ENCODE measurements at regions not wholly inside any gene's neighbourhood (a gene's known extent, or its start where the extent isn't known, plus 50 kb on each side); places are given as distances from the start of the nearest gene placed in this dataset.
A peak's percentile ranks its signal among the peaks of the same experiment; 100 is the strongest.
"Not testable (repeated sequence)": the region's sequence is repeated elsewhere in the genome, so short reads cannot be mapped to it uniquely, and the experiment has no call there.

- no peak for DNase-seq
These were observed 576.1 kb downstream of the SLCO4C1 start for GRCh38 chr5:101720033-101720432.

DNA sequence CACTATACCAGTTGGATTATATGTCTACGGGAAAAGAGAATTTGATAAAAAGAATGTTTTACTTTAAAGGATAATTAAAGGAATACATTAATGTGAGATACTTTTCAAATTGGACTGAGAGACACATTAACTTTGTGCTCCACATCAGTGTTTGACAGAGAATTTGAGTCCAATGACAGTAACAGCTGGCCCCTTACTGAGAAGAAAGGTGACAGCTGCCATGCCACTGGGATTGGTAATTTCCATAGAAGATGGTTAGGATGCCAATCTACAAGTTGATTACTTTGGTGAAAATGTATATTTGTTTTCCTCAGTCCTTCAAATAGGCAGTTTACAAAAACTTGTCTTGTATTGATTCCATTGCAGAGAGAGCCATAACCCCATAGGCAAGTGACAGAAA is 578.4 kb downstream of the SLCO4C1 start:
- no peak for DNase-seq

- no peak for DNase-seq
These were observed 579.1 kb downstream of the SLCO4C1 start for GRCh38 chr5:101716941-101717340.

DNA sequence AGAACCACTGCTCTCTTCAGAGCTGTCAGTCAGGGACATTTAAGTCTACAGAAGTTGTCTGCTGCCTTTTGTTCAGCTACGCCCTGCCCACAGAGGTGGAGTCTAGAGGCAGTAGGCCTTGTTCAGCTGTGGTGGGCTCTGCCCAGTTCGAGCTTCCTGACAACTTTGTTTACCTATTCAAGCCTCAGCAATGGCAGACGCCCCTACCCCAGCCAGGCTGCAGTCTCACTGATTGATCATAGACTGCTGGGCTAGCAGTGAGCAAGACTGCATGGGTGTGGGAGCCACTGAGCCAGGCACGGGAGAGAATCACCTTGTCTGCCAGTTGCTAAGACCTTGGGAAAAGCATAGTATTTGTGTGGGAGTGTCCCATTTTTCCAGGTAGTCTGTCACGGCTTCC is 580.3 kb downstream of the SLCO4C1 start:
- DNase-seq, result not testable (repeated sequence)

GRCh38 chr5:101689306-101689705 is 606.8 kb downstream of the SLCO4C1 start:
- no peak for DNase-seq

DNA sequence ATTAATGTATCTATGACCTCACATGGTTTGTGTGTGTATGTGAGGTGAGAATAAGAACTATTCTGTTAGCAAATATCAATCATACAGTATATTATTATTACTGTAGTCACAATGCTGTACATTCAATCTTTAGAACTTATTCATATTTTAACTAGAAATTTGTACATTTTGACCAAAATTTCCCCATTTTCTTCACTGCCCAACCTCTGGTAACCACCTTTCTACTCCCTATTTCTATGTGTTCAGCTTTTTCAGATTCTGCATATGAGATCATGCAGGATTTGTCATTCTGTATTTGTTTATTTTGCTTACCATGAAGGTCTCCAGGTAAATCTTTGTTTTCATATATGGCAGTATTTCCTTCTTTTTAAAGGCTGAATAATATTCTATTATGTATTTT is 607.9 kb downstream of the SLCO4C1 start:
- DNase-seq, result no peak

GRCh38 chr5:101687349-101687985 is 608.6 kb downstream of the SLCO4C1 start:
- DNase-seq, result no peak

DNA sequence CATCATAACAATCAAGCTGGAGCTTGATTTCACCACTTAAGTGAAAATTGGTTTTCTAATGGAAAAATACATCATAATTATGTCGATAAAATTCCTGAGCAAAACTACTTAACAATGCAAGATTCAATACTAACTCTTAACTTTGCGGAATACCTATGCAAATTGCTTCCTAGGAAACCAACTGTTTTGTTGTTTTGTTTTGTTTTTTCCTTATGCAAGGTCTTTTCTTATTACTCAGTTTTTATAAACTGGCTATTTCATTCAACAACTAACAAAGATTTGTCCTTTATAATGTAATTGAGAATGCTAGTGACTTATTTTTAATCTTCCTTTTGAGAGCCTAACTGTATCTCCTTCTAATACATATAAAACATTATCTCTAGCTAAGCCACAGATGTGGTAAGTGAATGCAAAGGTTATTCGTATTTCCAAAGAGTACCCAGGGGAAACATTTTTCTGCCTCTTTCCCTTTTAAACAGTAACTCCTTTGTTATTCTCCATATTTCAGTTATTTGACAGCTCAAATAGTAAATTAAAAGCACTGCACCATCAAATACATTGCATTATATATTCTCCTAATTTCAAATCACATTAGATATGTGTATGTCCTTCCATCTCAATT is 609.4 kb downstream of the SLCO4C1 start:
- no peak for DNase-seq

DNA sequence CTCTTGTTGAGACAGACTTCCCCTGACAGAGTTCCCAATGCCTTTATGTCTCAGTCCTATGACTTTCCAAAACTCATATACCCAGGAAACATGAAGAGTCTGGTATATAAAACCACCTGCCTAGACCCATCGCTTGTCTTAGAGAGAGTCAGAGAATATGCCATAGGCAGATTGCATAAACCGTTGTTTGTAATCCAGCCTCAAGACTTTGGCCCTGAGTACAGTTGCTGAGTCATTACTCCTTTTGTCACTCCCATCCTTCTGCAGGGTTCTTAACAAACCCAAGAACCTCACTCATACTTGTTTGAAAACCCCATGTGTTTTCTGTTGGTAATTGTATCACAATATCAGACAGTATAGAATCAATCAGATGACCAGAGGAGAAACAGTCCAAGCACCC is 616.3 kb downstream of the SLCO4C1 start:
- DNase-seq, result no peak

DNA sequence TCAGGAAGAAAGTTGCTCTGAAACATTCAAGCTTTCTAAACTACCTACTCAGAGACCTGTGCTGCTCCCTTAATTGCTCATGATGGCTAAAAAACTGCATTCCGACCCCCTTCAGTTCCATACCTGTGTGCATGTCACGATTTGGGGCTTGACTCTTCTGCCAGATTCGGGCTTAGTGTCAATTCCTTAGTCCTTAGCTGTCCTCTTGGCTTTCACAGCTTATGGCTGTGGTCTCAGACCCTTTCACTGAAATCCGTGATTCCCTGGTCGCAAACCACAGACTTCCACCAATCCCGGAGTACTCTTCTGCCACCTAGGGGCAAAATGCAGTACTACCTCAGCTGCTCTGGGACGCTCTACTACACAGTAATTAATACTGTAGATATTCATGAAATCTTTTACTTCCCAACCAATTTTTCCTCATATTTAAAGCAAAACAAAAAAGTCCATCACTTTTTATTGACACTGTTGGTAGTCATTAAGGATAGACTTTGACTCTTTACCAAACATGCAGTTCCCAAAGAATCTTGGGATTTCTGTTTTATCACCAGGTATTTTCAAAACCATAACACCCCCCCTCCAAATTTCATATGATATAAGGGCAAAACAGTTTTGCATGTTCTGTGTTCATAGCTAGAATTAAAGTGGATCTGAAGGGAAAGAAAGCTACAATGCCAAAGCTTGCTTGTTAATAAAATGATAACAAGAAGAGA is 617.4 kb downstream of the SLCO4C1 start:
- peak; percentile 37 for DNase-seq

GRCh38 chr5:101677961-101678360 is 618.1 kb downstream of the SLCO4C1 start:
- DNase-seq, result no peak

DNA sequence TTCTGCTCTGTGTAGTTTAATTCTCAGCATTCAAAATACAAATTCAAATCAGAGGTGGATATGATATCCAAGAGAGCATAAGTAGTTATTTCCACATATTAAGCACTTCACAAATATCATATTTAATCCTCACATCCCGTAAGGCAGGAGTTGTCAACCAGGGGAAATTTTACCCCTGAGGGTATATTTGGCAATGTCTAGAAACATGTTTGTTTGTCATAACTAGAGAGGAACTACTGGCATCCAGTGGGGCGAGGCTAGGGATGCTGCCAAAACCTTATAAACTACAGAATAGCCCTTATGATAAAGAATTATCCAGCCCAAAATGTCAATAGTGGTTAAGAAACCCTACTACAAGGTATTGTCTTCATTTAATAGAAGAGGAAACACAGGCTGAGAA is 619.4 kb downstream of the SLCO4C1 start:
- DNase-seq, result no peak

DNA sequence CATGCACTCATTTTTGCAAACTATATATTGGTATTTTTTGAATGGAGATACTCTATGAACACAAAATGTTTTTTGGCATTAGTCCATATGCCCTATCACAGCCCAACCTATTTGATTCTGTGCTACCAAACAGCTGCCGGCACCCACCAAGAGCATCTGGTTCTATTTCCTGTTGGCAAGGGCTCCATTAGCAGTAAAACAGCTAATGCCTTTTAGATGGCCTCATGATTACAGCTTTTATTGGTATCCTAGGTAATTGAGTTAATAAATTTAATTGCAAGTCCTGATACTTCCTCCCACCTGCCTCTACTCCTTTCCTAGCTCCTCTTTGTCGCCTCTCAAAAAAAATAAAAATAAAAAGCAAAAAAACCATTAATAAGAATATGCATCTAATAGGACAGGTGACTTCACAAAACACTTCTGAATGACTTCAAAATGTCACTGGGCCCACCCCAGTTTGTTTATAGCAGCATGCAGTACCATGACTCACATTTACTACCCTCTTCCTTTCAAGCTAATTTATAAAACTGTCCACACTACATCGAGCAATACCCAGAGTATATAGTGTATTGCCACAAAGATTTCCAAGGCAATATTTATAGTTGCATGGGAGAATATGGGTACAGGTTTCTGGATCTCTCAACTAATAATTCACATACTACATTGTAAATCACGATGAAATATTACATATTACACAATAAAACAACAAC is 620.4 kb downstream of the SLCO4C1 start:
- no peak for DNase-seq

DNA sequence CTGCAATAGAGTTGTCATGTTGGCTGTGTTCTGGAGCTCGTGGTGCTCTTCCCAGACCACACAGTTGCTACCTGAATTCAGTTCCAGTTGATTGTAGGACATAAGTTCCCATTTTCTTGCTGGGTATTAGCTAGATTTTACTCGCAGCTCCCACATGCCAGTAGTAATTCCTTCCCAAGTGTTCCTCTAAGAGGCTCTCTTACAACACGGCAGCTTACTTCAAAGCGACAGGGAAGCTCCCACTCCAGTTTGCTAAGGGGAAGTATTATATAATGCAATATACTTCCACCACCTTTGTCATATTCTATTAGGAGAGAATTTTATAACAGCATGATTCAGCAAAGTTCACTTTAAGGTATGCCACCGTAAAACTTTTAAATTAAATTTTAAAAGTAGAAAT is 623.0 kb downstream of the SLCO4C1 start:
- no peak for DNase-seq

DNA sequence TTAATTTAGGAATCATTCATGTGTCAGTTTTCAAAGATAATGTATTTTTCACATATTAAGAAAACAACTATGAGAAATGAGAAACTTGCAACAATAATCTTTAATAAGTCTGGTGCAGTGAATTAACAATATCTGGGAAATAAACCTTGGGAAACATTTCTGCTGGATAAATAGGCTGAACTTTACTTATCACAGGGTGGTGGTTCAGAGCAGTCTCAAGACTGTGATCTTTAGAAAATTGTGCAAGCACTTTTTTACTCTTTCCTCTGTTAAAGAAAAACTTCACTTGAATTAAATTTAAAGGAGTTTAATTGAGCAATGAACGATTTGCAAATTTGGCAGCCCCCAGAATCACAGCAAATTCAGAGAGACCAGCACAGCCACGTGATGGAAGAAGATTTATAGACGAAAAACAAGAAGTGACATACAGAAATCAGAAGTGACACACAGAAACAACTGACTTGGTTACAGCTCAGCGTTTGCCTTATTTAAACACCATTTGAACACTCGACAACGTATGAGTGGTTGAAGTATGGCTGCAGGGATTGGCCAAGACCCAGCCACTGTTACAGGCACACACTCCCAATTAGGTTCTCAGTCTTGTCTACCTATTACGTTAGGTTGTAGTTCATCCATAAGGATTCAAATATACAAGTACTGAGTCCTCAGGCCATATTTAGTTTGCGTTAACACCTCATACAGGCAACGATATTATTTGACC is 631.9 kb downstream of the SLCO4C1 start:
- no peak for DNase-seq

DNA sequence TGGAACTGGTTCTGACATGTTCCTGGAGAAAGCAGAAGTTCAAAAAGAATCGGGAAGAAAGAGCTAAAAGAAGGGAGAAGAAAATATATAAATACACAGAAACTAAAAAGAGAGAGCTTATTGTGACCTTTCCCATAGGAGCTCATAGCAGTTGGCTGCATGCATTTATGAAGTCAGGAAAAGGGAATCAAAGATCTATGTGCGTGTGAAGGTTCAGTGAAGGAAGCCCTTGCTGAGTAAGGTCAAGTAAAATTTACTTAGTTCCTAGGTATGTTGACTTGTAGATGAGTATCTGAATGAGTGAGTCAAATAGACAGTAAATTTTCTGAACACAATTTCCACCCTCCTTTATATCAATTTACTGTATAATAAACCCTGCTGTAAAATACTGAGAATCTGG is 632.5 kb downstream of the SLCO4C1 start:
- no peak for DNase-seq

- no peak for DNase-seq
These were observed 633.8 kb downstream of the SLCO4C1 start for GRCh38 chr5:101662263-101662662.

DNA sequence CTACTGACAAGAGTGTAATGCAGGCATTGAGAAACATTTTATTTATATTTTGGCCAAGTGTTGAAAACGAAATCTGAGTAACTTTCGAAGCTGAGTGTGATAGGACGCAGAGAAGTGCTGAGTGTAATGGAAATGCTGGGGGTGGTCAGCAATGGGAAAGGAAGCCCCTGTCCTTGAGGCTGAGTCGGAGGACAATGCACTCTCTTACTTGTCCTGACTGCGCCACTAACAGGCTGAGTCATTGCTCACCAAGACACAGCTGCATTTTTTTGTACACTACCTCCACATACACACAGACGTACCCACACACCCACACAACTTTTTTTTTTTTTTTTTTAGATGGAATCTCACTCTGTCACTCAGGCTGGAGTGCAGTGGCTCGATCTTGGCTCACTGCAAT is 637.7 kb downstream of the SLCO4C1 start:
- DNase-seq, result no peak

- no peak for DNase-seq
These were observed 642.1 kb downstream of the SLCO4C1 start for GRCh38 chr5:101653996-101654395.

- no peak for DNase-seq
These were observed 648.2 kb downstream of the SLCO4C1 start for GRCh38 chr5:101647861-101648260.

DNA sequence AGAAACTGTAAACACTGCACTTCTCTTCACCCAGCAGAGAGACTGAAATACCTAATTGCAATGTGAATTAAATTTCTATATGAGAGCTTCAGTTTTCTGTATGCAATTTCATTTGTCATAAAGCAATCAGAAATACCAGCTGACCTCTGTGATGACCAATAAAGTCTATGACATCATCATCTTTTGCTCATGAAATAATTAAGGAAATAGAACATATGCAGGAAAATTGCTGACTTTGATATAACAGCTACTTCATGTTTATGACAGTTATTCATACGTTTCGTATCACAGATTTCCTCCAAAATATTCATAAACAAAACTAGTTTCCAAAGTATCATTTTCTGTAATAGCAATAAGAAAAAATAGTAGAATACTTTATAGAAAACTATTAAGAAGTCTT is 652.3 kb downstream of the SLCO4C1 start:
- DNase-seq, result no peak

- no peak for DNase-seq
These were observed 658.5 kb downstream of the SLCO4C1 start for GRCh38 chr5:101637599-101637998.

GRCh38 chr5:101627770-101628169 is 668.3 kb downstream of the SLCO4C1 start:
- DNase-seq, result not testable (repeated sequence)

Data from CD4-positive, alpha-beta T cell treated with Interleukin-10 for 1 hour (primary cell).